Subcutaneous abdominal adipose tissue (tissue), 5 donors: ENCODE measurements at regions not wholly inside any gene's neighbourhood (a gene's known extent, or its start where the extent isn't known, plus 50 kb on each side); places are given as distances from the start of the nearest gene placed in this dataset.
"Not testable (repeated sequence)": the region's sequence is repeated elsewhere in the genome, so short reads cannot be mapped to it uniquely, and the experiment has no call there.

ENCODE experiments used
- H3K27ac ChIP-seq: one replicate; pipeline ENCODE4 v1.7.0; 2013; ENCODE audit warnings: low read depth, mild to moderate bottlenecking, inconsistent platforms, low read length, moderate library complexity
- H3K27me3 ChIP-seq, 5 donors: one replicate each; pipeline ENCODE4 v1.7.0; 2013; ENCODE audit warnings: low read length in 5 of 5, inconsistent platforms in 1 of 5; ENCODE audit not compliant: control insufficient read depth in 5 of 5, insufficient read depth in 4 of 5
- H3K36me3 ChIP-seq, 5 donors: one replicate each; pipeline ENCODE4 v1.7.0; 2013; ENCODE audit warnings: low read length in 5 of 5; ENCODE audit not compliant: control insufficient read depth in 5 of 5, insufficient read depth in 5 of 5
- H3K4me1 ChIP-seq, 5 donors: one replicate each; pipeline ENCODE4 v1.7.0; 2013; ENCODE audit warnings: low read length in 5 of 5, mild to moderate bottlenecking in 3 of 5, moderate library complexity in 1 of 5; ENCODE audit not compliant: control insufficient read depth in 5 of 5, insufficient read depth in 5 of 5
- H3K4me3 ChIP-seq, 5 donors: one replicate each; pipeline ENCODE4 v1.7.0; 2013; ENCODE audit warnings: low read length in 5 of 5, low read depth in 1 of 5
- H3K9ac ChIP-seq, 5 donors: one replicate each; pipeline ENCODE4 v1.7.0; 2013; ENCODE audit warnings: low read length in 5 of 5, mild to moderate bottlenecking in 4 of 5, moderate library complexity in 3 of 5
- H3K9me3 ChIP-seq, 5 donors: one replicate each; pipeline ENCODE4 v1.7.0; 2013; ENCODE audit warnings: low read length in 5 of 5; ENCODE audit not compliant: control insufficient read depth in 5 of 5
- donor health status: healthy.
- donor health status: healthy.
- donor health status: healthy.
- donor health status: healthy.
- donor health status: healthy.

DNA sequence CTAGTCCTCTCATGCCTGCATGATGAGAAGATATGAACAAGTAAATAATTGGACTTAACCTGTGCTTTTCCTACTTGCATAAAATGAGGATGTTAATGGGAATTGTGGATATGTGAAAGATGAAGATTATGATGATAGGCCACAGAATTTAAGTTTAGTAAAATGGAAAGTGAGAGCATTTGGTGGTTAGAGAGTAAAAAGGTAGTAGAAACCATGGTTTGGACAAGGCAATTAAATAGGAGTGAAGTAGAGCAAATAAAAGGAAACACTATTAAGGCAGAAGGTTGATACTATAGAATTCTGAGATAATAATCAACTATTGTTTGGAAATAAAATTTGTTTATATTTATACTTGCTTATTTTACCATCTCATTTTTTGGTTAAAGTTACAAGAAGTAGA is 1162.5 kb downstream of the MRPL39 start:
- Histone ChIP-seq H3K36me3 (peaks cover 0 to 2% (median 0%) of the 10 kb centered on the region in 5 donors), H3K9me3 (no peaks in the 10 kb centered on the region), H3K4me1 (no peaks in the 10 kb centered on the region), H3K4me3 (no peak overlapping the region), H3K27me3 (no peaks in the 10 kb centered on the region), H3K9ac (no peak overlapping the region), H3K27ac (no peak overlapping the region)

GRCh38 chr21:24436236-24436635 is 1171.0 kb downstream of the MRPL39 start:
- H3K27me3 ChIP-seq: no peaks in the 10 kb centered on the region
- H3K36me3 ChIP-seq: no peaks in the 10 kb centered on the region
- no peak overlapping the region for H3K4me3 ChIP-seq
- no peak overlapping the region for H3K27ac ChIP-seq
- H3K4me1 ChIP-seq: peaks cover 0 to 6% (median 2%) of the 10 kb centered on the region in 5 donors
- H3K9ac ChIP-seq: no peak overlapping the region
- no peaks in the 10 kb centered on the region for H3K9me3 ChIP-seq

GRCh38 chr21:24428591-24429199 is 1178.6 kb downstream of the MRPL39 start:
- no peaks in the 10 kb centered on the region for H3K27me3 ChIP-seq
- no peak overlapping the region for H3K27ac ChIP-seq
- peak overlapping the region in 3 of 5 donors; percentile 11 to 58 (median 41) for H3K9ac ChIP-seq
- H3K4me3 ChIP-seq: peak overlapping the region; percentile 56 to 72 (median 60)
- H3K9me3 ChIP-seq: no peaks in the 10 kb centered on the region
- H3K36me3 ChIP-seq: no peaks in the 10 kb centered on the region
- H3K4me1 ChIP-seq: peaks cover 0 to 7% (median 0%) of the 10 kb centered on the region in 5 donors

DNA sequence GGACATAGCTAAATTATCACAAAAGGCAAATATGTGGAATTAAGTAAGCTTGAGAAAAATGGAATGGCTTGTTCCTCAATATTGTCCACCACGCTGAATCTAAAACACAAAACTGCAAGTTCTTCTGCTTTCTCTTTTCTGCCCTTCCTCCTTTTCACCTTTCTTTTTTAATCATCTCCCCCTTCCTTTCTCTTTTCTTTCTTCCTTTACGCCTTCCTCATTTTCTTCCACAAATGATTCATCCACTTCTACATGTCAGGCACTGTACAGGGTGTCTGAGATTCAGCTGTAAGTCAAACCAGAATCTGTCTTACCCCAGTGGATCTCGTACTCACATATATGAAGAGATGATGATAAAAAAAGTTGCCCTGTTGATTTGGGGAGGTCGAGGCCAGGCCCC is 1182.5 kb downstream of the MRPL39 start:
- H3K36me3 ChIP-seq: no peaks in the 10 kb centered on the region
- no peak overlapping the region for H3K4me3 ChIP-seq
- H3K4me1 ChIP-seq: peaks cover 0 to 5% (median 3%) of the 10 kb centered on the region in 5 donors
- no peaks in the 10 kb centered on the region for H3K27me3 ChIP-seq
- peaks cover 0 to 8% (median 4%) of the 10 kb centered on the region in 5 donors for H3K9me3 ChIP-seq
- H3K27ac ChIP-seq: no peak overlapping the region
- no peak overlapping the region for H3K9ac ChIP-seq

- Histone ChIP-seq H3K27ac (no peak overlapping the region), H3K9ac (no peak overlapping the region), H3K4me1 (peaks cover 0 to 3% (median 0%) of the 10 kb centered on the region in 5 donors), H3K9me3 (peaks cover 5 to 17% (median 12%) of the 10 kb centered on the region in 5 donors), H3K4me3 (no peak overlapping the region), H3K36me3 (no peaks in the 10 kb centered on the region), H3K27me3 (no peaks in the 10 kb centered on the region)
Observed at GRCh38 chr21:24423546-24423945, 1183.7 kb downstream of the MRPL39 start.

GRCh38 chr21:24420689-24421088 is 1186.6 kb downstream of the MRPL39 start:
- H3K36me3 ChIP-seq: no peaks in the 10 kb centered on the region
- H3K9me3 ChIP-seq: peaks cover 5 to 17% (median 12%) of the 10 kb centered on the region in 5 donors
- H3K9ac ChIP-seq: no peak overlapping the region
- H3K4me1 ChIP-seq: peaks cover 0 to 3% (median 0%) of the 10 kb centered on the region in 5 donors
- no peak overlapping the region for H3K4me3 ChIP-seq
- no peak overlapping the region for H3K27ac ChIP-seq
- no peaks in the 10 kb centered on the region for H3K27me3 ChIP-seq

- H3K27me3 ChIP-seq, H3K36me3 ChIP-seq: not testable (repeated sequence)
Observed at GRCh38 chr21:24419641-24420040, 1187.6 kb downstream of the MRPL39 start.

GRCh38 chr21:24418671-24419070 is 1188.6 kb downstream of the MRPL39 start:
- Histone ChIP-seq H3K27ac (no peak overlapping the region), H3K36me3 (no peaks in the 10 kb centered on the region), H3K9ac (no peak overlapping the region), H3K27me3 (no peaks in the 10 kb centered on the region), H3K9me3 (peaks cover 5 to 17% (median 12%) of the 10 kb centered on the region in 5 donors), H3K4me3 (no peak overlapping the region), H3K4me1 (peaks cover 0 to 3% (median 0%) of the 10 kb centered on the region in 5 donors)

More at GRCh38 chr21:24419641-24420040, 1187.6 kb downstream of the MRPL39 start:
- not testable (repeated sequence) for H3K9ac ChIP-seq, H3K27ac ChIP-seq, H3K4me1 ChIP-seq
- Histone ChIP-seq H3K9me3 (peaks cover 5 to 17% (median 12%) of the 10 kb centered on the region in 5 donors), H3K4me3 (peak overlapping the region in 2 of 5 donors; percentile 9 to 44)

- Histone ChIP-seq H3K36me3 (no peaks in the 10 kb centered on the region), H3K4me3 (no peak overlapping the region), H3K9ac (no peak overlapping the region), H3K27ac (no peak overlapping the region), H3K9me3 (no peaks in the 10 kb centered on the region), H3K27me3 (no peaks in the 10 kb centered on the region), H3K4me1 (no peaks in the 10 kb centered on the region)
Observed at GRCh38 chr21:24411429-24411828, 1195.9 kb downstream of the MRPL39 start.

DNA sequence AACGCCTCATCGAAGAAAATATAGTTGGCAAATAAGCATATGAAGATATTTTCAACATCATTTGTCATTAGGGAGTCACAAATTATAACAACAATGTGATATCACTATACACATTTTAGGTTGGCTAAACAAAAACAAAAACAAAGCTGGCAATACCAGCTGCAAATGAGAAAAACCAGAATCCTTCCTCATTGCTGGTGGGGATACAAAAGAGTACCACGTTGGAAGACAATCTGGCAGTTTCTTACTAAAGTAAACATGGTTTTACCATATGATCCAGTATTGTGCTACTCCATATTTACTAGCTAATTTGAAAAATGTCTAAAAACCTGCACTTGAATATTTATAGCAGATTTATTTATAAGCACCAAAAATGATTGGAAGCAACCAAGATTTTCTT is 1204.1 kb downstream of the MRPL39 start:
- Histone ChIP-seq H3K9me3 (no peaks in the 10 kb centered on the region), H3K27me3 (no peaks in the 10 kb centered on the region), H3K27ac (no peak overlapping the region), H3K36me3 (no peaks in the 10 kb centered on the region), H3K4me1 (no peaks in the 10 kb centered on the region), H3K9ac (no peak overlapping the region), H3K4me3 (no peak overlapping the region)
